ENCODE measurements at regions not wholly inside any gene's neighbourhood (a gene's known extent, or its start where the extent isn't known, plus 50 kb on each side); places are given as distances from the start of the nearest gene placed in this dataset.

- no peak for DNase-seq (ENCODE audit: low spot score)
Measured at GRCh38 chr13:40505196-40505595, 161.2 kb downstream of the FOXO1 start.
